Dermis blood vessel endothelial cell (primary cell): ENCODE measurements at regions not wholly inside any gene's neighbourhood (a gene's known extent, or its start where the extent isn't known, plus 50 kb on each side); places are given as distances from the start of the nearest gene placed in this dataset.
A peak's percentile ranks its signal among the peaks of the same experiment; 100 is the strongest.

Source experiments
- DNase-seq: peaks from one replicate; pipeline ENCODE4 v3.0.0; 2010

DNA sequence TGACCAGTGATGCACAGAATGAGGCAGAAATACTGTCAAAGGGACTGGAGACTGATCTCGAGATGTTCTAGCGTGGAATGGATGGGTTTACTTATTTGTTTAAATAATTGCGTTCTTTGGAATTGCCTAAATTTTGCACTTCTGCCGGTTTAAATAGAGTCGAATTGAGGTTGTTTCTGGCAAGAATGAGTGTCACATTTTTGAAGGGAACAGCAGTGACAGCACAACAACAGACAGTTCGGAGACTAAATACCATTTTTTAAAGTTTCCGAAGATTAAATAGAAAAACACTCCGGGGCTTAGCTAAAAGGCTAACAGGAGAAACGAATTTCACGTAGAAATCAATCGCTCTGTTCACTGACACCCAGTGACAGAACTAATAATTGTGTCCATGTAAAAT is 969.2 kb upstream of the RBFOX1 start:
- no peak for DNase-seq

- DNase-seq, result no peak
Measured at GRCh38 chr16:6362321-6362720, 970.3 kb upstream of the RBFOX1 start.

- no peak for DNase-seq
Measured at GRCh38 chr16:6360641-6361040, 972.0 kb upstream of the RBFOX1 start.

DNA sequence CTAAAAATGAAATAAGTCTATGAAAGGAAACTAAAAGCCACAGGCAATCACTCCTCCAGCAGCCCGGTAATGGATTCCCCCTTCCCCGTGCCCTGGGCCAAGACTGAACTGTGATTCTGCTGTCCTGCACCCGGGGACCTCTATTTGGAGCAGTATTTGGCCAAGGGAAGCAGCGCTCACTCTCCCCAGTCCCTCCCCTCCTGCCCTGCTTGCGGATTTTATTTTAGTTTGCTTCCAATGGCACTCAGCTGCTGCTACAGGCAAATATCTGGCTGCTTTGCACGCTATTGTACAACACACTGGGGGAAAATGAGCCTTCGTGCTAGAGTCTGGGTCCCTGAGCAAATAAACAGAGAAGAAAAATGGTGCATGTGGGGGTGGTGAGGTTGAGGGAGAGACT is 975.7 kb upstream of the RBFOX1 start:
- no peak for DNase-seq

- DNase-seq, result no peak
Measured at GRCh38 chr16:6349725-6350124, 982.9 kb upstream of the RBFOX1 start.

DNA sequence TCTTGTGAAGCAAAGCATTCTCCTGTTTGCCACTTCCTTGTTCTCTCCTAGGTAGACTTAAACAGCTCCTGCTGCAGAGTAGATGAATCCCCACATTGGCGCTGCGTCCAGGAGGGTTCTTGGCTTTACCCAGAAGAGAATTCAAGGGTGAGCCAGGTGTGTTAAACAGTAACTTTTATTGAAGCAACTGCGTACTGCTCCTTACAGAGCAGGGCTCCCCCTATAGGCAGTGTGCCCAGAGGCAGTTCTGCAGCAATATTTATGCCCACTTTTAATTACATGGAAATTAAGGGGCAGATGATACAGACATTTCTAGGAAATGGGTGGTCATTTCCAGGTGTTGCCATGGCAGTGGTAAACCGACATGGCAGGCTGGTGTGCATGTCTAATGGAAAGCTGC is 987.6 kb upstream of the RBFOX1 start:
- no peak for DNase-seq

DNA sequence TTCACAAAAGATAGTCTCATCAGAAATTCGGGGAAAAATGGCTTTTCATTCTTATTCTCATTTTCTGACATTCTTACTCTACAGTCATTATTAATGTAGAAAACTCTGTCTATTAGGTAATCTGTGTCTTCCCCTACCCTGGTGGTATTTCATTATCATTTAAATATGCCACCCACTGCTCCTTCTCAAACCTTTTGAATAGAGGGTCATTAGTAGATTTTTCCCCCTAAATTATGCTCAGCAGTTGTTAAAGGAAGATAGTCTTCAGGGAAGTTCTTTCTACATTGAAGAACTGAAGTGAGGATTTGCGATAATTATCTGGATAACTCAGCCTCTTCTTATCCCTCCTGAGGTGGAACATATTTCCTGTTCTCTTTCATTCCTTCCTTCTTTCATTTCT is 989.5 kb upstream of the RBFOX1 start:
- DNase-seq, result no peak

GRCh38 chr16:6341981-6342380 is 990.7 kb upstream of the RBFOX1 start:
- DNase-seq, result no peak

DNA sequence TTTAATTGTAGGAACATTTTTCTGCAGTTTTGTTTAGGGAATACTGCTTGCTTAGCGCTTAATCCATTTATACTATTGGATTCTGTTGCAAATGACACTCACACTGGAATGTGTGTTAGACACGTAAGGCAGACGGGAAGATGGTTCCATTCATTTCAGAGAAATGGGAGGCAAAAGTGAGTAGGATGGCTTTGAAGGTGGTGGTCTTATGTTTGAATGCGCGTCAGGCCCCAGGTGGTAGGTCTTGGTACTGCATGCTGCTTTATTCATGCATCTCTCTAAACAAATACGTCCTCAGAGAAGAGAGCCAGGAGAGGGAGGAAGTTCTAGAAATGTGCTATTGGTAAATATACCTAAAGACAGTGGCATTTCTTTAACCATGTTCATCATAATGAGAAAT is 997.6 kb upstream of the RBFOX1 start:
- DNase-seq, result peak; percentile 6

GRCh38 chr16:6331770-6332169 is 1000.9 kb upstream of the RBFOX1 start:
- no peak for DNase-seq

GRCh38 chr16:6317934-6318333 is 1014.7 kb upstream of the RBFOX1 start:
- no peak for DNase-seq

DNA sequence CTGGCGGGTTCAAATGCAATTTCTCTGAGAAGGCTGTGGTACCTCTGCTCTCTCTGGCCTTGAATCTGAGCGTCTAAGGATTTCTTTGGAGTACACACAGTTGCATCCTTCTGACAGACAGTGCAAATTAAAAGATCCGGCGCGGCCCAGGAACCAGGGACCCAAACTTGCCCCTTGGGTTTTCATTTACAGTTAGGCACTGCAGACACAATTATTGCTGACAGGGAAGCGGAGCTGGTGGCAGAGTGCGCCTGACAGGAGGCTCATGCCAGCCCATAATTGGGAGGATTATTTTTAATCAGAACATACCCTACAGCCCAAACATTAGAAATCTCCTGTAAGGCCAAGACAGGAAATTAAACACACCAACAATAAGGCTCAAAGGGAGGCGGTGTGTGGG is 1023.4 kb upstream of the RBFOX1 start:
- DNase-seq, result no peak

DNA sequence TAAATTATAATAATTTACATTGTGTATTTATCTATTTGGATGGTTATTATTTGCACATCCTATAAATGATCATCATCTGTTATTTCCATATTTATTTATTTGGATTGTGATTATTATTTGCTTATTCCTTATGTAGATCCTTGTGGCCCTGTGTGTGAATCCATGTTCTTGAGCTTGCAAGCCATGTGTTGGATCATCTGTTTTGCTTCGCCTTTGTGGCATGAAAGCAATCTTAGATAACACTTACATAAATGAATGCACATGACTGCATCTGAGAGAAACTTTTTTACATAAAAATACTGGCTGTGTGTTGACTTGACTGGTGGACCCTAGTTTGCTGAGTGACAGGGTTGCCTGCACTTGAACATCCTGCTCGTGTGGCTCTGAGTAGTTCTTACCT is 1024.5 kb upstream of the RBFOX1 start:
- DNase-seq, result no peak

DNA sequence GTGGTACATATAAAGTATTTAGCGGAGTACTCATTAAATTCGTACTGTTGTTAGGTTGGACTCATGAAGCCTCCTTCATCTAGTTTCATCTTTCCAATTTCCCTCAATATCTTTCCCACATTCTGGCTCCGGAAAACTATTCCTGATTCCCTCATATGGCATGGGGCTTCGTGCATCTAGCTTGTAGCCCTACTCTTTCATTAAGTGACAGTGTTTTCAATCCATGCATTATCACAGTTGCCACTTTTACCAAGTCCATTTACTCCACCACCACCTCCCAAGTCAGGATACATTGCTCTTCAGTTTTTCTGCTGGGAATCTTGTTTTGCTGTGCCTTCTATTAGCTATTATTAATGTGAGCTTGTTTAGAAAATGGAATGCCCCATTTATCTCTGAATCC is 1032.1 kb upstream of the RBFOX1 start:
- DNase-seq, result no peak

- DNase-seq, result no peak
Measured at GRCh38 chr16:6297666-6298410, 1034.8 kb upstream of the RBFOX1 start.

DNA sequence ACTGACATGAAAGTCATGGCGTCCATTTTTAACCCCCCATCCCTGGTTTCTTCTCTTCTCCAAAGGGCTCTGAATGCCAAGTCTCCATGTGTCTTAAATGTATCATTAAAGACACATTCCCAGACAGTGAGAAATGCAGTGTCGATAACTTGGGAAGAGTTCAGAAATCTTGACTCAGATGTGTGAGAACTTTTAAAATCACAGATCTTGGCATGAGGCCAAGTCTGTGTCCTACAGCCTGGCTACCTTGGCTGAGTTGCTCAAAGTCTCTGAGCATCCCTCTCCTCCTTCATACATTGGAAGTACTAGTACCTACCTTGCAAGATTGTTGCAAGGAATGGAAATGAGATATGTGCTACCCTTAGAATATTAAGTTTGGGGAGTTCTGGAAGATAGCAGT is 1046.5 kb upstream of the RBFOX1 start:
- DNase-seq, result no peak

GRCh38 chr16:6284731-6285130 is 1047.9 kb upstream of the RBFOX1 start:
- DNase-seq, result no peak

- DNase-seq, result no peak
Measured at GRCh38 chr16:6281994-6282393, 1050.7 kb upstream of the RBFOX1 start.

- DNase-seq, result no peak
Measured at GRCh38 chr16:6281274-6281673, 1051.4 kb upstream of the RBFOX1 start.

DNA sequence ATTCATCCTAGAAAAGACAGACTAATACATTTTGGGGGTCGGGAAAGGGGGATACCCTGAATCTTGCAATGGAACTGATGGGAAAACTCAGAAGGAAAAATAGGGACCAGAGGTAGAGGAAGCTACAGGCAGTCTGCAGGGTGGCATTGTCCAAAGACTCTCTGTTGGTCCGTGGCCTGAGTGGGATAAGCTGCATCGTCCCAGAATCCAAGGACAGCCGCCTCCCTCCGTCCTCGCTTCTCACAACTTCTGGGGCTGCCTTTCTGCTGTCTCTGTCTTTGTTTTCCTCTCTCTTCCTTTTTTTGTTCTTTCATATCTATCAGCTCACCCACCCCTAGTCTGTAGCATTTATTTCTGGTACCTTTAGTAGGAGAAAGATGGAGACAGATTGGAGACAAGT is 1052.6 kb upstream of the RBFOX1 start:
- DNase-seq, result no peak

GRCh38 chr16:6279286-6279685 is 1053.4 kb upstream of the RBFOX1 start:
- DNase-seq, result no peak

GRCh38 chr16:6274351-6274750 is 1058.3 kb upstream of the RBFOX1 start:
- DNase-seq, result no peak

- DNase-seq, result no peak
Measured at GRCh38 chr16:6267682-6268081, 1065.0 kb upstream of the RBFOX1 start.

GRCh38 chr16:6266703-6267102 is 1065.9 kb upstream of the RBFOX1 start:
- no peak for DNase-seq

DNA sequence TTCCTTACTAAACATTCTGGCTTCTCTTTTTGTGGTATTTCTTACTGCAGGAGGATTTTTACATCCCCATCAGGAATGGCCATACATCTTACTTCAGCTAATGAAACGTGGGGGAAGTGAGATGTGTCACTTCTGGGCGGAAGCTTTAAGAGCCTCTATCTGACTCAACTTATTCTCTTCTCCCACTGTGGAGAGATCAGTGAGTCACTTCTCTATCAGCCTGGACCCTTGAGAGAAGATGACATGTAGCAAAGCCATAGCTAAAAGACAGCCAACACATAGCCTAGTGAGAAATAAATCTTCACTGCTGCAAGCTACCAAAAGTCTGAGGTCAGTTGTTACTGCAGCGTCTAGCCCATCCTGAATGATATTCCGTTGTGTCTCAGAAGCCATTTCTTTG is 1066.7 kb upstream of the RBFOX1 start:
- no peak for DNase-seq
